ENCODE measurements at regions not wholly inside any gene's neighbourhood (a gene's known extent, or its start where the extent isn't known, plus 50 kb on each side); places are given as distances from the start of the nearest gene placed in this dataset.
"Not testable (repeated sequence)": the region's sequence is repeated elsewhere in the genome, so short reads cannot be mapped to it uniquely, and the experiment has no call there.

DNA sequence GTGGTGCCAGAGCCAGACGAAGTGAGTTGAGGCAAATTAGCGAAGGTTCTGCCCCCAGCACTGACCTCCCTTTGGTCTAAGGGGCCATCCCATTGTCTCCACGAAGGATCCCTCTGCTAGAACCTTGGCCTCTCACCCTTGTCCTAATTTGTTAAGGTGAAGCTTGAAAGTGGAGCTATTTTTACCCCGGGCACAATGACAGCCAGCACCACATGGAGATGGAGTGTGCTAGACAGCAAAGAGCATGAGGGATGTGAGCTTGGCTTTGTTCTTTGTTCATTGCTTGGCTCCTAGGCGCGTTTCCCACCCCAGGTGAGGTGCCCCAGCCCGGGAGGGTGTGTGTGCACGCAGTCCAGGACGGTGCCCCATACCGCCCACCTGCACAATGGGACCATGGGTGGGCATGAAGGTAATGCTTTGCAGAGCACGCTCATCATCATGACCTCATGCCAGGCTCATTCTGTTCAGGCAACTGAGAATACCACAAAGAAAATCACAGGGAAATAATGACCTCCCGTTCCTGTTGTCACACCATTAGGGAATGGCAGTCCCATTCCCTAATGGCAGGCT, 361.0 kb upstream of the FZD8 start:
- no peak for DNase-seq (ENCODE audit: low spot score)

DNA sequence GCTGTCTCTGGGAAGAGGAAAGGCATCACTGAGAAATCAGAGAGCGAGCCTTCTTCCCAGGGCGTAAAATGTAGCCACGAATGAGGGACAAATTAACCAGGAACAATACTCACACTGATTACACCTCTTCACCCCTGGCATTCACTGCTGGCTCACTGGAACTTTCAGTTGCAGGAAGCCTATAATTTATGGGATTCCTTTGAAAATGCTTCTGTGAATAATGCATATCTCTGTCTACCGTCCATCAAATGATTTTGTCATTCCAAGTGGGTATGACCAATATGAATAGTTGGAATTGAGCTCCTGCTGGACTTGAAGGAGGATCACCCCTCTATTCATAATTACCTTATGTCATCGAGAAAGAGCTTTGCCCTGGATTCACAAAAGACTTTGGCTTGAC, 360.3 kb upstream of the FZD8 start:
- no peak for DNase-seq (ENCODE audit: low spot score)

DNA sequence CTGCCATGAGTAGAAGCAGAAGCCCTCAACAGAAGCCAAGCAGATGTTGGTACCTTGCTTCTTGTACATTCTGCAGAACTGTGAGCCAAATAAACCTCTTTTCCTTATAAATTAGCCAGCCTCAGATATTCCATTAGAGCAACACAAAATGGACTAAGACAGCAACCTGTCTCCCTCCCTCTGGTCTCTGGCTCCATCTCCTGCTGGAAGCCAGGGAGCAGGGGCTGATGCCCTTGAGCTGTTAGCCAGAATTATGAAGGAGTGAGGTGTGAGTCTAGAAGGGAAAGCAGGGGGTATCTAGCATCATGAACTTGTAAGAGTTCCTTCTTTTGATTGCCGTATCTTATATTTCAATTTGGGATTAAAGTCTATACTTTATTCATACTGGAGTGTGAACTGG, 358.7 kb upstream of the FZD8 start:
- DNase-seq (ENCODE audit: low spot score): not testable (repeated sequence)

DNA sequence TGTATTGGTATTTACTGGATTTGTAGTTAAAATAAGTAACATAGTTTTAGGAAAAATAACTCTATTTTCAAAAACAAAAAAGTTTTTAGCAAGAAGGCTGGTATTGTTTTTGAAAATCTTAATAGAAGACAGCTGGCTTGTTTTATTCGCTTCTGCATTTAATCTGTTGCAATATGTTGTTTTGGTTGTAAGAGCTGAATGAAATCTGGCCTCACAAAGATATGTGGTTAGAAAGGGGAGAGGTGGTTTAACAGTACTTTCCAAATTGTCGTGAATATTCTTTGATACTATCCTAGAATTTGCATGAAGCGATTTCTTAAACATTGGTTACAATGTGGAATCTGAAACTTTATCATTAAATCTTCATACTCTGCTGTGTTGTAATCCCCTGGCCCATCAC, 355.9 kb upstream of the FZD8 start:
- DNase-seq (ENCODE audit: low spot score): no peak

DNA sequence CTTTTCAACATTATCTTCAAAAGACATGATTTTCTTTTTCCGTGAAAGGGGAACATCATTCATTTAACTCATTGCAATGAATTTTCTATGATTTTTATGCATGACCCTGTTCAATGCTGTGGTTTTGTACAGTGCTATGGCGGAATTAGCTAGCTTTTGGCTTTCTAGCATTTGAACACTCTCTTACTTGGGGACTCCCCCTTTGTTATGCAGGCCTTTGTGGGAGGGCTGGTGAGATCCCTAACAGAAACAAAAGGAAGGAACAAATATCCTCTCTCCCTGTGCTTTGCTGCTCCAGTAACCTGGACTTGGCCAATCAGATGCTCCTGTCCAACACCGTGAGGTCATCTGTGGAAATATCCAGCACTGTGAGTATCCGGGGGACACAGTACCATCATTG, 353.4 kb upstream of the FZD8 start:
- no peak for DNase-seq (ENCODE audit: low spot score)

DNA sequence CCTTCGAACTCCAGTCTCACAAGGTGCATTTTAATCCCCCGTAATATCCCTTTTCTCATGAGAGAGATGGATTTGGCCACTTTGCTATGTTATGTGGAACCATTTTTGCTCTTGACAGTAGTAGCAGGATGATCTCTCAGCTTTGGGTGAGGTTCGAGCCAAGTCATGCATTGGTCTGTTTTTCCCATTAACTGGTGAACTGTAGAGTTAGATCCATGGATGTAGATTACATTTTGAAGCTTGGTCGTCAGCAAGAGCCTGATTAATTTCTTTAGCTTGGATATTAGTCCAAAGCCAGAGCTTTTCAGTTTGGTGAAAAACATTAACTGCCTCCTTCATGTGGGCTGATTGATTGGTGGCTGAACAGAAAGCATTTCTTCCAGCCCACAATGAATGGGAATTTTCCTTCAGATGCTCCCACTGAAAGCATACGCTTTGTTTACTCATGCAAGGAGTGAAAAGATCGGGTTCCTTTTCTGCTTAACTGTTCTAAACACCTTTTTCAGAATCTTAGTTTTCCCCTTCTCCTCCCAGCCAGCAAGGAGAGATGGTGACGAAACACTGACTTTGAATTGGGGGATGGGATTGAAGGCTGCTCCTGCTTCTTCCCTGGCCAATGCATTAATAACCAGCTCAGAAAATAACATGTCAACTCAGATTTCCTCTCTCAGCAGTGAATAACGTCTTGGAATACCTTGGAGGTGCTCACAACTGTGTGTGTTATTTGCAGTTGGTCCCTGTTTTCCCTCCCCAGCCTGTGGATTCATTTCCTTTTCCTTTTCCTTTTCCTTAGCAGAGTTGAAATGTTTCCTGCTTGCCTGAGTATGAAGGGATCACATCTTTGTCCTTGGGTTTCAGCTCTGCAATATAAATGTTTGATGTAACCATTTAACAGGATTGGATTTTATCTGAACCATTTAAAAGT, 351.8 kb upstream of the FZD8 start:
- DNase-seq (ENCODE audit: low spot score): no peak

DNA sequence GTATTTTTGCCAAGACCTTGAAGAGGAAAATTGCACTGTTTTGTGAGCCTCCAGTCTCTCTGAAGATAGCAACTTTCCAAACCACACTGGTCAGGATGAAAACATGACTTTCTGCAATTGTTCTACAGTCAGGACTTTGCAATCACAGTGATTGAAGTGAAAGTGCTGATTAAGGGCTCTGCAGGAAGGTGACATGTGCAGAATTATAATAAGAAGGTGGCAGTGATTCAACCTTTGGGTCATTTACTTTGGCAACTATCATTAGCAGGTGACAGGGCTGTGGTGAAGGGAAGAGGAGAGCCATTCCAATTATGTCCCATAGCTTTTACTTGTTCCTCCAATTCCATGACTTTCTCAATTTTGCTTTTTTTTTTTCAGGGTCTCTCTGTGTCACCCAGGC, 350.0 kb upstream of the FZD8 start:
- DNase-seq (ENCODE audit: low spot score): no peak

DNA sequence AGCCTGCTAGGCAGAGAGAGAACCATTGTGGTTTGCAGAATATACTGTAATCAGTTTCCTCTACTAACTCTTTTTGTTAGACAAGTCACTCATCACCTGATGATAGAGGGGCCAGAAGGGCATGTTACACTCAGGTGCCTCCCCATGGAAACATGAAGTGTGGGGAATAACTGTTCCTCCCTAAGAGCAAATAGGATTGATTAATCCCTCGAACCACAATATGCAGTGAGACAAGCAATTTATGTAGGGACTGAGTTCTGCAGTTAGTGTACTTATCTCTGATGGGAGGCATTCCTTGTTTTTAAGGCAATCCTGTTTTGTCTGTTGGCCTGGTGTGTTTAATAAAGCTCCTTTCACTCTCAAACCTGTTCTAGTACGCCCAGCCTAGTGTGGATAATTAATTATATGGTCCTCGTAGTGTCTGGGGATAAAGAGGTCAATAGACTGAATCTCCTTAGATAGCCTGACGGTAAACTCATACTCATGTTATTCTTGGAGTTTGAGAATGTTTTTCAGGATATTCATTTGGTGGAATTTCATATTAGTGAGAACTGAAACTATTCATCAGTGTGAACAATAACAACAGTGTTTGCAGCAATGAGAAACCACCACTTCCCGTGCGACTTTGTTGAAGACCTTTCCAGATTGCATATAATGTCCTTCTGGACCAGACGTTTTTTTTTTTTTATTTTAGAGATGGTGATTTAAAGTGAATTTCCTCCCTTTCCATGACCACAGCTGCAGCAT, 344.8 kb upstream of the FZD8 start:
- no peak for DNase-seq (ENCODE audit: low spot score)

DNA sequence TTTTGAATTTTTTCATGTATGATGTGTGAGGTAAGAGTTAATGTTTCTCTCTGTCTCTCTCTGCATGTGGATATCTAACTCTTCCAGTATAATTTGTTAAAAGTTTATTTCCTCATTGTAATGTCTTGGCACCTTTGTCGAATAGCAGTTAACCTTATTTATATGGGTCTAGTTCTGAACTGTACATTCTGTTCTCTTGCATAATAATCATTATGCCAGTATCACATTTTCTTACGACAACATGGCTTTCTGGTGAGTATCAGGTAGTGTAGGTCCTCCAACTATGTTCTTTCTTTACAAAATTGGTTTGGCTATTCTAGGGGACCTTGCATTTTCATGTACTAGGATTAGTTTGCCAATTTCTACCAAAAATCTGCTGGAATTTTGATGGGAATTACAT, 337.0 kb upstream of the FZD8 start:
- DNase-seq (ENCODE audit: low spot score): no peak

DNA sequence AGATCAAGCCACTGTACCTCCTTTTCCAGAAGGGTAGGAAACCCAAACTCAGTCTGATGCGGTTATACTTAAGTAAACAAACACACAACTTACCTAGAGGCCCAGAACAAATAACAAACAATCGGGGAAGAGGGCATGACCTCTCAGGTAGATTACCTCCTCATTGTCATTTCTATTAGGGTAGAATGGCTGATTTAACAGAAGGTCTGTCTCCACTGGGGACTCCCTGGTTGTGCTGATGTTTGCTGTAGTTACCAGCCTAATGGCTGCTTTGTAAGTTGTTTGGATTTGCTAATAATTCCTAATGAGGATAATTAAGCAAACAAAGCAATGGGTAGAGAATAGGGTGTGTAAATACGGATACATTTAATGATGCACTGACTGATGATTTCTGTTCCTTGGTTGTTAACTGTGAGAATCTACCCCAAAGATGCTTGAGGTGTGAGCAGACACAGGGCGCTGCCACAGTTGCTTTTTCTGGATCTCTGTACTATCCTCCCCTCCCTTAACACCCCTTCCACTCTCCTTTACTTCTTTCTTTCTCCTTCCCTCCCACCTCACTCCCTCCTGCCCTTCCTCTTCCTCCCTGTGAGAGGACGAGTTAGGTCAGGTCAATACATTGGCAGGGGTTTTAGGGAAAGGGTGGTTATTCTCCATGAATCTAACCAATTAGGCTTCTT, 332.0 kb upstream of the FZD8 start:
- not testable (repeated sequence) for DNase-seq (ENCODE audit: low spot score)

DNA sequence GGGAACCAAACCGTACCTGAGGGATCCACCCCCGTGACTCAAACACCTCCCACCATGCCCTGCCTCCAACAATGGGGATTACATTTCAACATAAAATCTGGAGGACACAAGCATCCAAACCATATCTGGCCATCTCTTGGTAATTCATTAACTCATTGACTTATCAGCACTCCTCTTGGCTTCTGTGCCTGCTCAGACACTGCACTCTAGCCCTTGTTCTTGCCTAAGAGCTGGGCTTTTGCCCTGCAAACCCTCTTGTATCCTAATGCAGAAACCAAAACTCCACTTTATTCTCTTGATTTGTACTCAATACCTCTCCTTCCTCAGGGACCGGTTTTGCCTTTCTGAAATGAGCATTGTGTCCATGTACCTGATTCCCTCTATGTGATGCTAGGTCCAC, 330.2 kb upstream of the FZD8 start:
- DNase-seq (ENCODE audit: low spot score): no peak

DNA sequence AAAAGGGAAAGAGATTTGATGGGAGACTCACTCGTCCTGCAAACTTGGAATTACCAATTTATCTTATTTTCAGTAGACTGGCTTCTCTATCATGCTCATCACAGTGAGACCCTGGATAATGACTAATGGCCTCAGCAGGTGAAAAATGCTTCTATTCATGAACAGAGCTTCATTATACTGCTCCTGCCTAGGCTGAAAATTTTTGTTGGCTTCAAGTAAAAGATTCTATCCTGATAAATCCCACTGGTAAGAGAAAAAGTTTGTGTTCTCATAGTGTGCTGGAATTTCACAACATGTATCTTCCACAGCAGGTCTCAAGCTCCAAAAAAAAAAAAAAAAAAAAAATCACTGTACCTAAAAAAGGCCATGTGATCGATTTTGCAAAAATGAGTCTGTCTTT, 329.3 kb upstream of the FZD8 start:
- DNase-seq (ENCODE audit: low spot score): no peak

DNA sequence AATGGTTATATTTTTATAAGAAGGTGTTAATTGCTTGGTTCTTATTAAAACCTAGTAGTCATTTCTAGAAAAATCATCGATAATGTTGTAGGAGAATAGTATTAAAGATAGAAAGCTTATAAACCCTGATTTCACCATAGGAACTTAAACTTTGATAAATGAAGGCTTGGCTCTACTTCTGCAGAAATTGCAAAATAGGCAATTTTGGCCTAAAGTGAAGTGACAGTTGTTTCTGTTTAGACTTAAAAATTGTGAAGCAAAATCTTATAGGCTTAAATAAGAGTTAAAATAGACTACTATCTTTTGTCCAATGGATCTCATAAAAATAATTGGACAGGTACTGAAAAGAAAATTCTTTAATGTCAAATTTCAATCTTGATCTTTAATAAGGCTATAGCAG, 321.6 kb upstream of the FZD8 start:
- no peak for DNase-seq (ENCODE audit: low spot score)

DNA sequence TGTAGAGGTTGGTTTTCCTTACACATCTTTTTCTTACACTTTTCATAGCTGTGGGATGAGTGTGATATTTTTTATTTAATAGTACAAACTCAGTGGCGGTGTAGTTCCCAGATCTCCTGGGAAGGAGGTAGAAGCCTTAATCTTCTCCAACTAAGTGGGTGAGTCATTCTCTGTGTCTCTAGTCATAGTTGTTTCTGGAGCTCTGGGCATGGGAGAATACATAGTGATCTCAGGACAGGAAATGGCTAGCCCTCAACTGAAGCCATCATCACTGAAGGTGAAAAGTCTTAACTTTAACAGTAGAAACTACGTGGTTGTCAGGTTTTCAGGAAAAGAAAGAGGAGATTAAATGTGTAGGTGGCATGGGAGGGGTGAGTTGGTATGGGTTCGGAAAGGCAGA, 319.4 kb upstream of the FZD8 start:
- no peak for DNase-seq (ENCODE audit: low spot score)

DNA sequence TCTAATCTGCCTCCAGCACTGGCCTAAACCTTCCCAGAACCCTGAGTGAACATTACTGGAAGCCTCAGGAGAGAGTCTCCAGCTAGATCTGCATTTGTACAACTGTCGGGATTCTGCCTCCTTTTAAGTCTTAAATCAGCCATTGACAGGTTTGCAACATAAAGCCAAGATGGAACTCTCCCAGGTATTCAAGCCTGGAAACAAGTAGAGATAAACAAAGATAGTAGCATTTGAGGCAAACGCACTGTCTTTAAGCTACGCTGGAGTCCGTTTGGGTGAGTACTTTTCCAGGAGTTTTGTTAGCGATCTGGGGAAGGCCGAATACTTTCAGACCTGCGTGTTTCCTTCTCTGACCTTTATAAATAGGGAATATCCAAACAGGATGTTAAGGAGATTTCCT, 317.2 kb upstream of the FZD8 start:
- no peak for DNase-seq (ENCODE audit: low spot score)

DNA sequence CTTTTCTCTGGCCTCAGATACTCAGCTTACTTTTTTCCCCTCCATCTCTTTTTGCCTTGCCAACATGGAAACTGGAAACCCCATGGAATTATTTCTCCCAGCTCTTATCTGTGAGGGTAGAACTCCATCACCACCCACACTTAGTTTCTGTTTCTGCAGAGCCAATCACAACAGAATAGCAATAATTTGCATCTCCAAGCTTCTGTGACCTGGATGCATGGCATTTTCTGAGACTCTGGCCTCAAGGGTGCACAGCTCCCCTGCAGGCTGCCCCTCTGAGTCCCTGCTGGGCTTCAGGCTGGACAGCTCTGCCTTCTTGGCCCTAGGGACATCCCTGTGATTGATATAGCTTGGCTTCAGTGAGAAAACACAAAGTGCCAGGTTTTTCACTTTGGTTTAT, 316.5 kb upstream of the FZD8 start:
- DNase-seq (ENCODE audit: low spot score): not testable (repeated sequence)

DNA sequence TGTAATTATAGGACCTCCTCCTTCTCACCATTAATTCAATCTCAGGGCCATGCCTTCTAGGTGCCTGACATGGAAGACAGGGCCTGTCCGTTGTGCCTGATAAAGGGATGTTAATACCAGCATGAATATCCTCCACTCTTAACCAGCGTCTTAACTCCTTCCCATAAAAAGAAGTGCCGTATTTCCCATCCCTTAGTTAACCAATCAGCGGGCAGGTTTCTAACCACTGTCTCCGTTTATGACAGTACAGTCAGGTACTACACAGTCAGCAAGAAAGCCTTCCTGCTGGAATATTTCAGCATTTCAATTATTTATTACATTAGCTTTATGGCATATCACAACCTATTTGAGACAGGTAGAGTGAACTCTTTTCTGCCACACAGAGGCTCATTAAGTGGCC, 308.6 kb upstream of the FZD8 start:
- DNase-seq (ENCODE audit: low spot score): no peak

DNA sequence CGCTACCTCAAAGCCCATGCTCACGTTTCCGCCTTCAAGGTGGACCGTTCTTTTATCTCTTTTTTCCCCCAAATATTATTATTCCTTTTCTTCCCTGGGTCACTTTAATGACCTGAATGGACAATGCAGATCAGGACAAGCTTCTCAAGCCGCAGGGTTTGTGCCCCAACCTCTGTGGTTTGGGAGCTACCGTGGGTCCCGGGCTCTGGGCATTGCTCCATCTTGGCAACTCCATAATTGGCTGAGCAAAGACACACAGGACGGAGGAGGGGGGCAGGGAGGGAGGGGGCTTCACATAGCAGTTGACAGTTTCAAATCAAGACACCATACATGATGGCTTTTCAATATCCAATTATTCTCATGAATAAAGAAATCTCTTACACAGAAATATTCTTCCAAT, 308.1 kb upstream of the FZD8 start:
- DNase-seq (ENCODE audit: low spot score): no peak

DNA sequence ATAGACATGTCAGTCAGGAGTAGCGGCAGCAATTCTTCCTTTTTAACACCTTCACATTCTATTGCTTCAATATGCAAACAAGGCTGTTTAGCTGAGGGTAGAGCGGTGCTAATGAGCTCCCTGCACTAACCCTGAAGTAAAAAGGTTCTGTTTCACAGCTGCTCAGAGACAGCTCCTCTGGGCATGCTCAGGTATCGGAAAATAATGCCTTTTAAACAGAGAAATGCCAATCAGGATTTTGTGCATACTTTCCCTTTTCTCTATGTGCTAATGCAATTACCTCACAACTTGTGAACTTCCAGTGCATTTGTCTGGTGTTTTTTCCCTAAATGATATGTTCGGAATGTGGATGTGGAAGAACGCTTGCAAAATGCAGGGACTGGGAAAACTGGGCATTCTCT, 307.7 kb upstream of the FZD8 start:
- no peak for DNase-seq (ENCODE audit: low spot score)

DNA sequence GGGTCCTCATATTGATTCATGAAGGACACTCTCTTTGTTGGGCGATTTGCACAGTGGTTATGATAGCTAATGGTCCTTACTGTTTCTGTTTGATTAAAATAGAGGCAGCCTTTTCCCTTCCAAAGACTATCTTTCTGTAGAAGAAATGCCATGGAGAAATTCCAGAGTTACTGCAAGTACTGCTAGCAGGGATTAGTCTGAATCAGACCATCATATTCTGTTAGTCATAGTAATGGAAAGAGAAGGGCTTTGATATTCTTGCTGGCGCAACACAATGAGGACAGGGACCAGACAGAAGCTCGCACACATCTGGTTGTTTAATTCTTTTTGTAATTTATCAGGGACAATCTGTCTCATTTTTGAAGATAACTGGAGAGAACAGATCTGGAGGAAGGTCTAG, 304.5 kb upstream of the FZD8 start:
- DNase-seq (ENCODE audit: low spot score): no peak

DNA sequence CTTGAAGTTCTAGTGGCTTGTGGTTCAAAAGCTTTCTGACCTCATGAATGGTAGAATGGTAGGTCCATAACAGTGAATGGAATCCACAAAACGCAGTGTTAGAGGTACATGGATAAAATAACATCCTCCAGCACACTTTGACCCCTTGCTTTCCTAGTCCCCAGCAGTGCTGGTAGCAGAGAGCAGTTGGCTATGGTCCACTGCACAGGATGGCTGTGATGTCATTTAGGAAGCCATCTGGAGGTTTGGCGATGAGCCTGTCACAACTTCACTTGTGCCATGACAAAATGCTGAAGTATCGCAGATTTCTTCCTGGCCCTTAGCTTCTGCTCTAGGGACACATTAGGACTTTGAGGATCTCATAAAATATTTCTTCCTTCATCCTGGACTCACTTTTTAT, 300.0 kb upstream of the FZD8 start:
- no peak for DNase-seq (ENCODE audit: low spot score)
